ENCODE measurements at regions not wholly inside any gene's neighbourhood (a gene's known extent, or its start where the extent isn't known, plus 50 kb on each side); places are given as distances from the start of the nearest gene placed in this dataset.
"Not testable (repeated sequence)": the region's sequence is repeated elsewhere in the genome, so short reads cannot be mapped to it uniquely, and the experiment has no call there.

DNA sequence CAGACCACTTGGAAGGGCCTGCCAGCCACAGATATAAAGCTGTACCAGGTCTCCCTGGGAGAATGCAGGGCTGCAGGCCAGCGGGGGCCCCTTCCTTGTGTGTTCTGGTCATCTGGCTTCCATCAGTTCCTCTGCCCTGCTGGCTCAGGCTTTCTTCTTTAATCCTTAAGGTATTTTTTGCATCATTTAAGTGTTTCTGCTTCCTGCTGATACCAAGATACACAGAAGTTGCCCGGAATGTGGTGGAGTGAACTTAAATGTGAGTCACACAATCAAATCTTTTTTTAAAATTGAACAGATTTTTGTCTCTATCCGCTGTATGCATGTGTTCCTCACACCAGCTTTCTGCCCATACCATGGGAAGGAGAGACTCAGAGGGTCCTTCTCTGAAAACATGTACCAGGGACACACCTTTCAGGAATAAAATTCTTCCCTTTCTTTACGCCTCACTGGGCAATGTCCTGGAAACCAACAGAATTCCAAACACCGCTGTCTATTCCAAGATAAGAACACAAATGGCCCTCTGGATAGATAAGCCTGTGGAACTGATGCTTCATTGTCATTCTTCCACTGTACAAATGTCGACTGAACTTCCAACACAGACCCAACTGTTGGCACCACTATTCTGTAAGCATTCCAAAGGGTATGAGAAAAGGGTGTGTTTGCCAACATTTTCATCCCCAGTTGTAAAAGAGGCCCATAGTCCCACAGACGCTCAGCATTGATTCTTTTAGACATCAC lies 206.2 kb upstream of the MYLIP start:
- no peak for DNase-seq

DNA sequence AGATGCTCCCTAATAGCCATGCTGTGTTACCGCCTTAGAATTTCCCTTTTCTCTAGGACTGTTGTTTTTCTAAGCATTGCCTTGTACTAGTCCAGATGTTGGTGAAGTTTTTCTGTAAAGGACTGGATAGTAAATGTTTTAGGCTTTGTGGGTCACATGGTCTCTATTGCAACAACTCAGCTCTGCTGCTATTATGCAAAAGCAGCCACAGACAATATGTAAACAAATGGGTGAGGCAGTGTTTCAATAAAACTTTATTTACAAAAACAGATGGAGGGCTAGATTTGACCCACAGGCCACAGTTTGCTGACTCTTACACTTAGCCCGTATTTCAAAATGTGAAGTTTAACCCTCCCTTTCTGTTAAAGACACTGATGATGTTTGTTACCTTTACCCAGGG lies 207.6 kb upstream of the MYLIP start:
- DNase-seq = no peak

DNA sequence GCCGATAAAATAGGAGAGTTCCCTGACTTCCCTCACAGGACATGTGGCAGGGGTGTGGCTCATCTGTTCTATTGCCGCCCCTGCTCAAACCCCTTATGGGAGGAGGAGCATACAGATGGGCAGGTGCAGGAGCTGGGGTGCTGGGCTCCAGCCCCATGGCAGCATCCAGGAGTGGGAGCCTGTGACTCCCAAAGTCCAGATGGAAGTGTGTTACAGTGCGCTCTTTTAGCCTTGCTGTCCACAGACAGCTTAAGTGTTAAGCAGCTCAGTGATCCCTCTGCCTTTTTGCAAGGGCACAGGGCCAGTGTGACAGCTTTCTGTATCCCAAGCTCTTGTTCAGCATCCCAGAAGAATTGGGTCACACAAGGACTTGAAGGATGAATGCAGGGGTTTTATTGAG lies 212.3 kb upstream of the MYLIP start:
- no peak for DNase-seq

DNA sequence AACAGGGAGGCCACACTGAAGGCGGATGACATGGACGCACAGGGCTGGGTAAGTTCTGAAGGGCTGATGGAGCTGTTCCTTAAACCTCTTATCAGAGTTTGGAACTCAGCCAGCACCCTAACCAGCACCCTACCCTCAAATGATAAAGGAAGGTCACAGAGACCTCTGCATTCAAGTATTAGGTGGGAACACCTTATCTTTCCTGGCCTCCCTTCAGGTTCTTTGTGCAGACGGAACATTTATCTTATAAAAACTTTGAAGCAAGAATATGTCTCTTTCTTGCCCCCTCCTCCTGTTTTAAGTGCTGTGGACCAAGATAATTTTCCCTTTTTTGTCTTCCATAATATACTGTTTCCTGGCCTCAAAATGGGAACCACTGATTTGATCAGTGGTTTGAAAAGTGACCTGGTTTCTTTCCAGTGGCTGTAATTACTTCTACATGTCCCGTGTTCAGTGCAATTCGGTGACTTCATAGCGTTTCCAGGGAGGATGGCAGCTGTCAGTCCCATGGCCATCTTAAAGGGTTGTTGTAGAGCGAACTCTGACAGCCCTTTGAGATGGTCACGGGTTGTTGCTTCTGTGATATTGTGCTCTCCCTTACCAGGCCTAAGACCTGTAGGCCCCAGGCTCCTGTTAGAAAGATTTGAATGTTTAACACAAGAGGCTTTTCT lies 213.2 kb upstream of the MYLIP start:
- DNase-seq = no peak

DNA sequence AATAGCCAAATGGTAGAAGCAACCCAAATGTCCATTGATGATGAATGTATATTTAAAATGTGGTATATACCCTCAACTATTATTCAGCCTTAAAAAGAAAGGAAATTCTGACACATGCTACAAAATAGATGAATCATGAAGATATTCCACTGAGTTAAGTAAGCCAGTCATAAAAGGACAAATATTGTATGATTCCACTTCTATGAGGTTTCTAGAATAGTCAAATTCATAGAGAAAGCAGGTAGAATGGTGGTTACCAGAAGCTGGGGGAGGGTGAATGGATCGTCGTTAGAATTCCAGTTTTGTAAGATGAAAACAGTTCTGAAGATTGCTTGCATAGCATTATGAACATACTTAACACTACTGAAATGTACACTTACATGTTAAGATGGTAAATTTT lies 214.3 kb upstream of the MYLIP start:
- no peak for DNase-seq

DNA sequence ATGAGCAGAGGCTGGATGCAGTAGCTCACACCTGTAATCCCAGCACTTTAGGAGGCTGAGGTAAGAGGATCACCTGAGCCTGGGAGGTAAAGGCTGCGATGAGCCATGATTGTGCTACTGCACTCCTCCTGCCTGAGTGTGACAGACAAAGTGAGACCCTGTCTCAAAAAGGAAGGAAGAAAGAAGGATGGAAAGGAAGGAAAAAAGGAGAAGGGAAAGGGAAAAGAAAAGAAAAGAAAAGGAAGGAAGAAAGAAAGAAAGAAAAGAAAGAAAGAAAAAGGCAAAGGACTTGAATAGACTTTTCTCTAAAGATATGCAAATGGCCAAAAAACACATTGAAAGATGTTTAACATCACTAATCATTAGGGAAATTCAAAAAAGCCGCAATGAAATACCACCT lies 215.3 kb upstream of the MYLIP start:
- no peak for DNase-seq

DNA sequence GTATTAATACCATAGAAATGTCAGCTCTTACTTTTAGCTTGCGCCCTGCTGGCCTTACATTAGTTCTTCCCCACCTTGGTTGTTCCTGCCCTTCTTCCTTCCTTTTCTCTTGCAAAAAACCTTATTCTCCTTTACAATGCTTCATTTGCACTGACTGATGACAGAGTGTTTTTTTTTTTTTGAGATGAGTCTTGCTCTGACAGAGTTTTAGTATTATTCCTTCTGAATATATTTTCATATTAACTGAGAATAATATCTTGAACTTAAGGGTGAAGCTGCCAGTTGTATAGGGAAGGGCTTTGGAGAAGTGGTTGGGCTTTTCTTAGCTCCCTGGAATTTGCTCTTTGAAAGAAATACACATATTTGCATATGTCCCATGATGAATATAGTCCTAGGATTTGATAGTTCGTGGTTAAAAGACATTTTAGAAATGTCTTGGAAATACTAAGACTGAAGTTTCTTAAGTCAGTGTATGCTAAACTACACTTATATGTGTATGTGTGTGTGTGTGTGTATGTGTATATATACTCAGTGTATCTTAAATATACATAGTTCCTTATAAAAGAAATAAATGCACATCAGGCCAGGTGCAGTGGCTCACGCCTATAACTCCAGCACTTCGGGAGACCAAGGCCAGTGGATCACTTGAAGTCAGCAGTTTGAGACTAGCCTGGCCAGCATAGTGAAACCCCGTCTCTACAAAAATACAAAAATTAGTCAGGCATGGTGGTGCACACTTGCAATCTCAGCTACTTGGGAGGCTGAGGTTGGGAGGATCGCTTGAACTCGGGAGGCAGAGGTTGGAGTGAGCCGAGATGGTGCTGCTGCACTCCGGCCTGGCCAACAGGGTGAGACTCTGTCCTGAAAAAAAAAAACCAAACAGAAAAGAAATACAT lies 216.1 kb upstream of the MYLIP start:
- peak in 1 of 2 experiments; percentile 12 for DNase-seq

DNA sequence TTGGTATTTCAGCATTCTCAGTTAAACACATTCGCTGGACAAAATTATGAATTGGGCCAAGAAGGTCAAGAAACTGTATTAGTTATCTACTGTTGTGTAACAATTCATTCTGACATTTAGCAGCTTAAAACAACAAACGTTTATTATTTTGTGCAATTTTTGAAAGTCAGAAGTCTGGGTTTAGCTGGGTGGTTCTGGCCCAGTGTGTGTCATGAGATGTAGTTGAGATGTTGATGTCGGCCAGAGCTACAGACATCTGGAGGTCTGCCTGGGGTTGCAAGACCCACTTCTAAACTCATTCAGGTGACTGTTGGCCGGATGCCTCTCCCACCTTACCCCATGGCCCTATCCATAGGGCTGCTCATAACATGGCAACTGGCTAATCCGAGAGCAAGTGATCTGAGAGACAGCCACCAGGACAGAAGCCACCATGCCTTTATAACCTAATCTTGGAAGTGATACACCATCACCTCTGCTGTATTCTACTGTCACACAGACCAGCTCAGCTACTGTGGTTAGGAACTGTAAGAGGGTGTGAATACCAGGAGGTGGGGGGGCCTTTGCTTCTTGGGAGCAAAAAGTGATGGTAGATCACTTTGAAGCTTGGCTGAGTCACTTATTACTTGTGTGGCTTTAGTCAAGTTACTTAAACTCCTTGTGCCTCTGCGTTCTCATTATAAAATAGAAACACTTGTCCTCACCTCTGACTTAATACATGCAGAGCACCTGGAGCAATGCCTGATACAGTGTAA lies 217.0 kb upstream of the MYLIP start:
- no peak for DNase-seq

DNA sequence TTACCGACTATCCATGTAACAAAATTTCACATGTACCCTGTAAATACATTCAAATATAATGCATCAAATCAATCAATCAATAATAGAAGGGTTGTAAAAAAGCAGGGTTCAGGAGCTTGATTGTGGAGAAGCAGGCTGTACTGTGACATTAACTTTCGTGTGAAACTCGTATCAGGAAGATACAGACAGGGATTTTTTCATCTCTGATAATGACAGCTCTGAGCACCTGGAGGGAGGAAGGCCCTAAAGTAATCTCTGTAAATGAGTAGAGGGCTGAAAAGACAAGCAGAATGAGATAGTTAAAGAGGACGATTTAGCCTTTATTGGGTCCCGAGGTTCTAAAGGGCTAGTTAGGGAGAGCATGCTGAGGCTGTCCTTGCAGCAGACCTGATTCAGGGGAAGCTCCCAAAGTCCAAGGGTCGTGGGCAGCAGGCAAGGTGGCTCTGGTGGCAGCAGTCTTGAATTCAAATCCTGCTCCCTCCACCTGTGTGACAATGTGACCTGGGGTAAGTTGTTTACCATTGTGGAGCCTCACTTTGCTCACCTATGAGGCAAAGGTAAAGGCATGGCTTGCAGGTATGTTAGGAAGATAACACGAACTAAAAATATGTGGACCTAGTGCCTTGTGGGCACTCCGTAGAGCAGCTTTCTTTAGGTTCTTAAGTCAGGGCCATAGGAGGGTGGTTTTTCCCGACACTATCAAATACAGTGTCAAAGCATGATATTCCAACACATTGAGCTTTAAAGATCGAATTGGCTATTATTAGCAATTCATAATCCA lies 219.4 kb upstream of the MYLIP start:
- DNase-seq = no peak

DNA sequence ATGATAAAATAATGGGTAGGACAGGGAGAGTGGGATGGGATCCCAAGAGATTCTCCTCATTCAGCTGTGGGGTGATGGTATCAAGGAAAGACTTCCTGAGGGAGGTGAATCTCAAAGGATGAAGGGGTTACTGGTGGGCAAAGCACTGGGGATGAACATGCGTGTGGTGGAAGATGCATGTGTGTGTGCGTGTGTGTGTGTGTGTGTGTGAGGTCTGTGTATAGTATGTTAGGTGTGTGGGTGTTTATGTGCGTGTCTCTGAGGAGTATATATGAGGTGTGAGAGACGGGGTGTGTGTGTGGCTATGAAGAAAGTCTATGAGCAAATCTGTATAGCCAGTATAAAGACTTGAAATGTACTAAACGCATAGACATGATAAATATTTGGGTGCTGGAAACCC lies 220.0 kb upstream of the MYLIP start:
- no peak for DNase-seq

DNA sequence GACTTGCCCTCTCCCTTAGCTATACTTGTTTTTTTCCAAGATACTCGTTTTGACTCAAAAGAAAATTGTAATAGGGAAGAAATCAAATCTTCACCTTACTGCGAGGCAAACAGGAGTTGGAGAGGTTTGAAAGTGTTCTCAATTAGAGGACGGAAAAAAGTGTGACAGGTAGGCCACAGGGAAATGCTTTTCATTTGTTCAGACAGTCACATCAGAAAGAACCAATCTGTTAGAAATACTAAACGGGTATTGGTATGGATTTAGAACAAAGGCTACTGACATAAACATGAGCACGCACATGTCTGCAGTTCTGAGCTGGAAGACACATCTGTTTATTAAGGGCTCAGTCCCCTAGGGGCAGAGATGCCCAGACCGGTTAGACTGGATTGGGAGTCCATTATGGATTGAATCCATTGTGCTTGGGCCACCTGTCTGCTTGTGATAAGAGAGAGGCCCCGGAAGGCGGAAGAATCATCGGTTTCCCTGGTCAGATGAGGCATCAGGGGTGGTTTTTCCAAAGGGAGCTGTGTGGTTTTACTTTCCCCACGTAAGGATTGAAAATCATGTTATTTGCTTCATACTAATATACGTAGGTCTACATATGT lies 220.9 kb upstream of the MYLIP start:
- DNase-seq = no peak

DNA sequence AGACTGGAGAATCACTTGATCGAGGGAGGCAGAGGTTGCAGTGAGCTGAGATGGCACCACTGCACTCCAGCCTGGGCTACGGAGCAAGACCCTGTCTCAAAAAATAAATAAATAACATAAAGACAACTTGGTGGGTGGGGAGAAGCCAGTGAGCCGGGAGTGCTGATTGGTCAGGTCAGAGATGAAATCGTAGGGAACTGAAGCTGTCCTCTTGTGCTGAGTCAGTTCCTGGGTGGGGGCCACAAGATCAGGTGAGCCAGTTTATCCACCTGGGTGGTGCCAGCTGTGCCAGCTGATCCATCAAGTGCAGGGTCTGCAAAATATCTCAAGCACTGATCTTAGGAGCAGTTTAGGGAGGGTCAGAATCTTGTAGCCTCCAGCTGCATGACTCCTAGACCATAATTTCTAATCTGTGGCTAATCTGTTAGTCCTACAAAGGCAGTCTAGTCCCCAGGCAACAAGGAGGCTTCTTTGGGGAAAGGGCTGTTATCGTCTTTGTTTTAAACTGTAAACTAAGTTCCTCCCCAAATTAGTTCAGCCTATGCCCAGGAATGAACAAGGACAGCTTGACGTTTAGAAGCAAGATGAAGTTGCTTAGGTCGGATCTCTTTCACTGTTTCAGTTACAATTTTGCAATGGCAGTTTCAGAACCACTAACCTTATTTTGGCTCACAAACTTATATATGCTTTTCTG lies 221.5 kb upstream of the MYLIP start:
- not testable (repeated sequence) for DNase-seq

DNA sequence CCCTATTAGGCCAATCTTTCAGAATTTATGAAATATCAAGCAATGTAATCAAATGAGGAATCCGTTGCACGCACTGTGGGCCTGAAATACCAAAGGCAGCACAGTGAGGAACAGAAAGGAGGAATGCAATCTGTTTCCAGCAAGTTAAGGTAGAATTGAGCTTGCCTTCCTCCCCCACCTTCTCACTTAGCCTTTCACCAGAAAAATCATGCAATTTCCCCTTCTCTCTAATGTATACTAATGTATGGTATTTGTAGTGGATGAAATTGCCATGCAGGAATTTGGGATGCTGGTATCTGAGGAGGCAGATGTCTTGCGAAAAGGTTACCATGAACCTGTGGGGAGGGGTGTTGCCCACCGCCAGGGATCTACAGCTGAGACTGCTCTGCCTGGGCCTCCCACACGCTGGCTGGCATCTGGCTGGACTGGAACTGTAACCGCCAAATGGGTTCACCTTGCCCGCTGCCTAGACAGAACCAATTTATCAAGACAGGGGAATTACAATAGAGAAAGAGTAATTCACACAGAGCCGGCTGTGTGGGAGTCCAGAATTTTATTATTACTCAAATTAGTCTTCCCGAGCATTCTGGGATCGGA lies 222.4 kb upstream of the MYLIP start:
- DNase-seq = peak in 1 of 2 experiments; percentile 4

DNA sequence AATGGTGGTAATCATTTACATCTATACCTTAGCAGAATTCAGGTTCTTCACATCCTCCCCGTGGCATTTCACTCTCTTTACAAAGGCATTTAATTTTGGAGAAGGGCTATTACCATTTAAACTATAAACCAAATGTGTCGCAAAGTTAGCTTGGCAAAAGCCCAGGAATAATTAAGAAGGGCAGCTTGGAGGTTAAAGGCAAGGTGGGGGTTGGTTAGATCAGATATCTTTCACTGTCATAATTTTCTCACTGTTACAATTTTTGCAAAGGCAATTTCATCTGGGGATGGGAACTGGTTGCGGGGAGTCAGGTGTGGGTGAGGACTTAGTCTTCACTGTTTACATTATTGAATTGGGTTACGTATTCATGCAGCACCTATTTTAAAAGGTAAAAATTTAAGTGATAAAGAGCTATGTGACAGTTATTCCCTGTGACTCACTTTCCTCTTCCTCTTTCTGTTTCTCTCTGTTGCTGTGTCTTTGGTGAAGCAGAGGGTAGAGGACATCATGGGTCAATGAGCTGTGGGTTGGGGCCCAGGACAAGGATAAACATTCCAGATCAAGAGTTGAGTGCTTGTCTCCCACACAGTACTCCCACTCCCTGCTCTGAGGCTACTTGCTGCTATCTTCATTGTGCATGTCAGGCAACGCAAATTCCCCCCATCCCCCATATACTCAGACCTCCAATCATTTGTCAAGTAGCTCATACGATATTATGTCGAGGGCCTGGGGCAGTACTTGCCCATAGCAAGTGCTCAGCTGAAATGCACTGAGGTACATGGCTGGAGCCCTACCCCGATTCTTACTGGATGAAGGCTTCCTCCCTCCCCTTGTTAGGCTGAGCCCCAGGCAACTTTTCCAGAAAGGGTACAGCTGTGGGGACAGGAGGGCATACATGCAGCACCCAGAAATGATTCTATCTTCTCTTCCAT lies 223.1 kb upstream of the MYLIP start:
- peak; percentile 66 to 74 for DNase-seq

DNA sequence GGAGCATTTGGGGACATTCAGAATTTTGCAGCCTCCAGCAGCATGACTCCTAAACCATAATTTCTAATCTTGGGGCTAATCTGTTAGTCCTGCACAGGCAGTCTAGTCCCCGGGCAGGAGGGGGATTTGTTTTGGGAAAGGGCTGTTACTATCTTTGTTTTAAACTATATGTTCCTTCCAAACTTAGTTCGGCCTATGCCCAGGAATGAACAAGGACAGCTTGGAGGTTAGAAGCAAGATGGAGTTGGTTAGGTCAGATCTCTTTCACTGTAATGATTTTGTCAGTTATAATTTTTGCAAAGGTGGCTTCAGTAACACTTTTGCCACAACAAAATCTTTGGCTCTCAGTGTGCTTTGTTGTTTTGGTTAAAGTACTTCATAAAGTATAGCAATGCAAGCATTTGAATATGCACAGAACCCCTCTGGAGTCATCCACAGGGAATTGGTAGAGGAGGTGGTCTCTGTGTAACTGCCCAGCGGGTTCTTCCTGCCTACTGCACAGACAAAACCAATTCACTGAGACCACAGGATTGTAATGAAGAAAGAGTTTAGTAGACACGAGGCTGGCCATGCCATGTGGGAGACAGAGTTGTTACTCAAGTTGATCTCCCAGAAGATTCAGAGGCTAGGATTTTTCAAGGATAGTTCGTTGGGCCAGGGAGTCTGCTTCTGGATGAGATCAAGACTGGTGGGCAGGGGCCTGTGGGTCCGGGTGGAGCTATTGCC lies 224.1 kb upstream of the MYLIP start:
- DNase-seq = no peak

DNA sequence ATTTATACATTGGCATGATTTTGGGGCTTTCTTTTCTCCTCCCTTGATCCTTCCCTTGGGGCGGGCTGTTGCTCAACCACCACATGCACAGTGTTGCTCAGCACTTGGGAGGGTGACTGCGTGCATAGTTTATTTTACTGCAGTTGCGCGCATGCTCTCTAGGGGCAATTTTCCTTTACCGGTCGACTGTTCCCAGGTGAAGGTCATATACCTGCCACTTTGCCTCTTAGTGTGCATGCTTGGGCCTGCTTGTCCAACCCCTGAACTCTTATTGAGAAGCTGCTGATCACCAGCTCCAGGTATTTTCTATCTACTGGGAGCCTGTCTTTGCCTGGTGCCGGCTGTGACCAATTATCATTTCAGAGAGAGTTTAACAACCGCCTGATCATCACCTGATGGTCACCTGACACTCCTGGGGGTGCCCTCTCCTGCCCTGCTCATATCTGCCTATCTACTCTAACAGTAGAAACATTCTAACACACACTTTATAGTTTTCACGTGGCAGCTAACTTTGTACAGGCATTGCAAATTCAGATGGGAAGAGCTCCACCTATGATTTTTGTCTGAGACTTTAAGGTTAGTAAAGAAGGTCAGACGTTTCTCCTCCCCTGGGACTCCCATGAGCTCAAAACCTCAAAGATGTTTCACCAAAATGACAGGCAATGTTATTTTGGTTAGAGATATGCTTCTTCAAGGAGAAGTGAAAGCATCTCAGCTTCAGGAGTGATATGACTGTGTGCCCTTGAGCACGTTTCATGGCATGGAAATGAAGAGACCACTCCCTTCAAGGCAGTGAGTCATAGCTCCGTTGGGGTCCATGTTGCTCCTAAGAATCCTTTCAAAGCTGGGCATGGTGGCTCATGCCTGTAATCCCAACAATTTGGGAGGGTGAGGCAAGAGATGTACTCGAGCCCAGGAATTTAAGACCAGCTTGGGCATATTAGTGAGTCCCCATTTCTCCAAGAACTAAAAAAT lies 227.5 kb upstream of the MYLIP start:
- DNase-seq = no peak

DNA sequence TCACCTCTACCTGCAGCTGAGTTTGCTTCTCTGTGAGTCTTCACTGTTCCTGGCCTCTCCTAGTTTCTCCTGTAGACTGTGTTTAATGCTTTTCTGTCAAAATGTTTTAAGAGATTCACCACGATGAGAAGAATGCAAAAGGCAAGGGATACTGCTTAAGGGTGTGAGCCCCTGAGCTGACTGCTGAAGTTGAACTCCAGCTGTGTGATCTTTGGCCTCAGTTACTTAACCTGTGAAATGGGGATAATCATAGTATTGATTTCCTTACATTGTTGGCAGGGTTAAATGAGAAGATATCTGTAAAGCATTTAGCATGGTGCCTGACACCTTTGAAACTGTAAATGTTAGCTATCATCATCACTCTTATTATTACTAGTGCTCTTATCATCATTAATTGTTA lies 230.2 kb upstream of the MYLIP start:
- no peak for DNase-seq
